K562 (cell line): ENCODE measurements at regions not wholly inside any gene's neighbourhood (a gene's known extent, or its start where the extent isn't known, plus 50 kb on each side); places are given as distances from the start of the nearest gene placed in this dataset.

Experiments
- ATAC-seq: fragments of 200-7000 bp; cut with Tn5 transposase; 3 replicates; pipeline ENCODE4 v1.9.1; 2020; ENCODE audit warnings: moderate library complexity
- BruUV-seq: library from RNA; stranded (reverse); fragments of 400-500 nt; replicated peaks from 2 replicates; lab custom pipeline; 2021; lab: Mats Ljungman, UMichigan
- CTCF ChIA-PET: fragments of 300-600 bp; formaldehyde crosslinking; extraction: SDS; loops from one replicate; lab custom pipeline; 2021; ENCODE audit warnings: low intra/inter-chr PET ratio; lab: Yijun Ruan, JAX
- POLR2A ChIA-PET: fragments of 300-600, 350-650 bp; sonication (Branson Sonifier 250); formaldehyde crosslinking; extraction: SDS; loops from one replicate; lab custom pipeline; 2021; ENCODE audit warnings: antibody characterized with exemption, inconsistent platforms; lab: Yijun Ruan, JAX
- DNase-seq, 4 experiments: peaks; one replicate each; pipeline versions ENCODE4 v3.0.0 to v3.0.0-alpha.2; 2011 to 2018; ENCODE audit warnings: low spot score in 3 of 4, mixed read lengths in 3 of 4; ENCODE audit errors: extremely low read depth in 1 of 4
- FAIRE-seq: peaks from 2 replicates; lab custom pipeline; 2011; peaks lifted over from hg19 to GRCh38; lab: Jason Lieb, UNC
- H2AFZ ChIP-seq: 2 replicates; pipeline ENCODE4 v1.6.0; 2011; ENCODE audit warnings: low read depth, low read length, control low read depth, inconsistent platforms
- H3K27ac ChIP-seq: fragments of 200-600 bp; 3 replicates; pipeline ENCODE4 v1.8.0; 2011; ENCODE audit warnings: low read depth, mild to moderate bottlenecking, control low read depth, inconsistent platforms, low read length, moderate library complexity, mixed read lengths; ENCODE audit errors: extremely low read depth
- H3K27me3 ChIP-seq, 2 experiments: fragments of 300-600 bp in 1 of 2; 2 replicates in 1 of 2; 3 replicates in 1 of 2; pipeline versions ENCODE4 v1.6.0 to v1.8.0; 2011; ENCODE audit warnings: inconsistent platforms in 2 of 2, low read length in 2 of 2, mild to moderate bottlenecking in 1 of 2, mixed read lengths in 1 of 2, moderate library complexity in 1 of 2; ENCODE audit not compliant: control insufficient read depth in 2 of 2, insufficient read depth in 2 of 2
- H3K36me3 ChIP-seq: fragments of 300-600 bp; 3 replicates; pipeline ENCODE4 v1.8.0; 2011; ENCODE audit warnings: mild to moderate bottlenecking, low read length, inconsistent platforms; ENCODE audit not compliant: control insufficient read depth, insufficient read depth
- H3K4me1 ChIP-seq, 2 experiments: fragments of 200-600 bp in 1 of 2; replicated peaks in 1 of 2; 2 replicates in 1 of 2; 3 replicates in 1 of 2; pipeline versions ENCODE4 v1.5.1 to v1.8.0; 2011; ENCODE audit warnings: inconsistent platforms in 2 of 2, low read length in 2 of 2, mild to moderate bottlenecking in 1 of 2, mixed read lengths in 1 of 2, moderate library complexity in 1 of 2; ENCODE audit not compliant: control insufficient read depth in 2 of 2, insufficient read depth in 2 of 2
- H3K4me2 ChIP-seq: 2 replicates; pipeline ENCODE4 v1.6.1; 2011; ENCODE audit warnings: low read length, control low read depth, inconsistent platforms, mixed read lengths; ENCODE audit not compliant: insufficient read depth
- H3K4me3 ChIP-seq: fragments of 200-600 bp; sonication (generic), shearing (Covaris generic); 2 replicates; pipeline ENCODE4 v1.5.1; 2016; ENCODE audit warnings: control low read depth, inconsistent platforms
- H3K79me2 ChIP-seq: fragments of 200-600 bp; 3 replicates; pipeline ENCODE4 v1.8.0; 2011; ENCODE audit warnings: low read length, inconsistent platforms; ENCODE audit not compliant: control insufficient read depth, insufficient read depth
- H3K9ac ChIP-seq, 2 experiments: 2 replicates each; pipeline versions ENCODE4 v1.6.0 to v1.6.1; 2011; ENCODE audit warnings: low read depth in 2 of 2, low read length in 2 of 2, control low read depth in 1 of 2, inconsistent platforms in 1 of 2, mild to moderate bottlenecking in 1 of 2, mixed read lengths in 1 of 2; ENCODE audit not compliant: insufficient read depth in 1 of 2
- H3K9me1 ChIP-seq: one replicate; pipeline ENCODE4 v1.6.0; 2011; ENCODE audit warnings: inconsistent platforms, mild to moderate bottlenecking, low read length, moderate library complexity; ENCODE audit not compliant: control insufficient read depth, insufficient read depth
- H3K9me3 ChIP-seq: replicated peaks from 2 replicates; pipeline ENCODE4 v1.5.1; 2011; ENCODE audit warnings: low read depth, low read length, inconsistent platforms; ENCODE audit not compliant: control insufficient read depth, insufficient read depth
- H4K20me1 ChIP-seq: replicated peaks from 2 replicates; pipeline ENCODE4 v1.6.1; 2011; ENCODE audit warnings: low read length, inconsistent platforms, mixed read lengths; ENCODE audit not compliant: control insufficient read depth, insufficient read depth
- HDAC2 ChIP-seq: fragments of 450-650 bp; IDR thresholded peaks from 2 replicates; pipeline ENCODE4 v1.6.1; 2016; ENCODE audit warnings: mild to moderate bottlenecking
- OTX1 ChIP-seq: fragments of 450-650 bp; formaldehyde crosslinking; IDR thresholded peaks from 2 replicates; pipeline ENCODE4 v1.4.0; 2022; ENCODE audit warnings: mild to moderate bottlenecking
- SP2 ChIP-seq: IDR thresholded peaks from 2 replicates; pipeline ENCODE4 v1.6.1; 2011; ENCODE audit warnings: mild to moderate bottlenecking, low read depth, low read length, moderate library complexity; ENCODE audit not compliant: poor library complexity, severe bottlenecking; ENCODE audit errors: extremely low read depth
- ZNF133 ChIP-seq: fragments of 250-450 bp; sonication (Bioruptor Pico); IDR thresholded peaks from 2 replicates; pipeline ENCODE4 v1.4.0; 2020; ENCODE audit warnings: mild to moderate bottlenecking
- ZNF41 ChIP-seq: fragments of 250-450 bp; sonication (Bioruptor Pico); conservative IDR thresholded peaks from 2 replicates; pipeline ENCODE4 v1.4.0; 2020; ENCODE audit warnings: mild to moderate bottlenecking
- WGBS: fragments of 100-300 bp; shearing (Covaris generic); methylation state at CpG from one replicate; pipeline ENCODE4 v1.1.6; 2016; ENCODE audit warnings: low coverage, mixed read lengths; ENCODE audit not compliant: insufficient coverage; ENCODE audit errors: missing lambda C conversion rate; 5-methylcytosine and 5-hydroxymethylcytosine counted together
- in situ Hi-C: fragments of 300-500 bp; cut with MboI; formaldehyde crosslinking; loops from 4 replicates; pipeline ENCODE4 v1.15.0; 2018; ENCODE audit warnings: inconsistent platforms, mixed read lengths
- intact Hi-C: fragments of 100-400 bp; cut with micrococcal nuclease; formaldehyde crosslinking; loops from 2 replicates; pipeline ENCODE4 v1.14.2; 2022
- TF ChIP-seq, protein P1 (sequence below), 3 experiments: IDR thresholded peaks in 2 of 3; conservative IDR thresholded peaks in 1 of 3; 2 replicates each; pipeline ENCODE4 v1.5.1; 2011 to 2012; ENCODE audit warnings: low read length in 3 of 3, mild to moderate bottlenecking in 3 of 3, control low read depth in 2 of 3, improper control_type of control experiment in 1 of 3, inconsistent platforms in 1 of 3, low read depth in 1 of 3, mixed read lengths in 1 of 3, moderate library complexity in 1 of 3; ENCODE audit not compliant: insufficient read depth in 2 of 3

DNA sequence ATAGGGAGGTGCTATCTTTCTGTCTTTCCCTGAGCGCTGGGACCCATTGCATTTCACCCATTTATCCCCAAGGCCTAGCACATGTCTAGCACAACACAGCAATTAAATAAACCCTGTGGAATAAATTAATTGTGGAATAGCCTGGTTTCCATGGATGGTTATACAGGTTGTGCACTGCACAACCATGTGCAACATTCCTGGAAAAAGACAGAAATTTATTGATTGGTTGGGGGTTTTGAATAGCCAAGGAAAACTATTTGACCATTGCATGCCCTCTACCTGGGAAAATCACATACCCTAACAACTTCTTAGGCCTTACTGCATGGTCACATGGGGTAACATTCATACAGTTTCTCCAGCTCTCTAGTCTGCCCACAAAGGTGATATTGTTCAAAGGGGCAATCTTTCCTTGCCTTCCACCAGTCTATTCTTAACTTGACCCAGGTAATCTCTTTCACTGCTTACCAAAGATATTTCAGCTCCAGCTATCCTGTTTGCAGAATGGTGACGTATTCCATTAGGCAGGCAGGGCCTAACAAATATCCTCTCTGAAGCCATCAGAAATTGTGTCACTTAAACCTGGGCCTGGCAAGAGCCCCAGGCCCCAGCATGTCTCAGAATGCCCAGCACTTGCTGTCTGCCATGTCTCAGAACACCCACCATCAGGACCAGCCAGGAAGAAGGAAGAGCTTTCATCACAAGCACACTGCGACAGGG is 157.9 kb upstream of the RAB4A start:
- Histone ChIP-seq H3K27ac (no peak overlapping the region), H4K20me1 (no peaks in the 10 kb centered on the region), H3K4me2 (no peak overlapping the region), H3K36me3 (no peaks in the 10 kb centered on the region), H3K9me3 (no peaks in the 10 kb centered on the region), H3K9ac (no peak overlapping the region), H3K4me3 (no peak overlapping the region), H2AFZ (no peak overlapping the region), H3K27me3 (peaks cover 6 to 26% of the 10 kb centered on the region in 2 experiments; a peak in 4 of 5 replicates), H3K4me1 (peaks cover 0 to 3% of the 10 kb centered on the region in 2 experiments; a peak in 1 of 5 replicates), H3K79me2 (no peaks in the 10 kb centered on the region), H3K9me1 (no peaks in the 10 kb centered on the region)
- ChIA-PET POLR2A (no interaction called here), CTCF (no interaction called here)
- DNase-seq (no peak), ATAC-seq (no peak), FAIRE-seq (no peak)
- intact Hi-C loops (no loop called here), in situ Hi-C loops (no loop called here)
- WGBS, result 0% methylated on average over 3 of the region's 3 CpGs
- TF ChIP-seq, protein P1, sequence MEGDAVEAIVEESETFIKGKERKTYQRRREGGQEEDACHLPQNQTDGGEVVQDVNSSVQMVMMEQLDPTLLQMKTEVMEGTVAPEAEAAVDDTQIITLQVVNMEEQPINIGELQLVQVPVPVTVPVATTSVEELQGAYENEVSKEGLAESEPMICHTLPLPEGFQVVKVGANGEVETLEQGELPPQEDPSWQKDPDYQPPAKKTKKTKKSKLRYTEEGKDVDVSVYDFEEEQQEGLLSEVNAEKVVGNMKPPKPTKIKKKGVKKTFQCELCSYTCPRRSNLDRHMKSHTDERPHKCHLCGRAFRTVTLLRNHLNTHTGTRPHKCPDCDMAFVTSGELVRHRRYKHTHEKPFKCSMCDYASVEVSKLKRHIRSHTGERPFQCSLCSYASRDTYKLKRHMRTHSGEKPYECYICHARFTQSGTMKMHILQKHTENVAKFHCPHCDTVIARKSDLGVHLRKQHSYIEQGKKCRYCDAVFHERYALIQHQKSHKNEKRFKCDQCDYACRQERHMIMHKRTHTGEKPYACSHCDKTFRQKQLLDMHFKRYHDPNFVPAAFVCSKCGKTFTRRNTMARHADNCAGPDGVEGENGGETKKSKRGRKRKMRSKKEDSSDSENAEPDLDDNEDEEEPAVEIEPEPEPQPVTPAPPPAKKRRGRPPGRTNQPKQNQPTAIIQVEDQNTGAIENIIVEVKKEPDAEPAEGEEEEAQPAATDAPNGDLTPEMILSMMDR (IDR thresholded peaks at IDR 0.05 in 2 of 3, conservative IDR thresholded peaks at IDR 0.05 in 1 of 3; ENCODE audit: insufficient read depth in 2 of 3, low read depth in 1 of 3, low read length in 3 of 3), result no peak
- no peak for TF ChIP-seq OTX1 (CRISPR knock-in tag)
- no peak for TF ChIP-seq SP2
- TF ChIP-seq HDAC2, result no peak
- TF ChIP-seq ZNF133 (CRISPR knock-in tag), result no peak
- no peak for TF ChIP-seq ZNF41 (CRISPR knock-in tag)
- BruUV-seq, result no TSS peak
